Parathyroid adenoma (tissue), 2 donors: ENCODE measurements at regions not wholly inside any gene's neighbourhood (a gene's known extent, or its start where the extent isn't known, plus 50 kb on each side); places are given as distances from the start of the nearest gene placed in this dataset.

Experiments used
- H2AFZ ChIP-seq: fragments of 300-600 bp; sonication (generic); one replicate; pipeline ENCODE4 v1.7.0; 2017; ENCODE audit warnings: antibody characterized with exemption, mild to moderate bottlenecking
- H3K27ac ChIP-seq: fragments of 300-600 bp; sonication (generic); one replicate; pipeline ENCODE4 v1.7.0; 2017
- H3K27me3 ChIP-seq: fragments of 300-600 bp; sonication (generic); one replicate; pipeline ENCODE4 v1.7.0; 2017; ENCODE audit warnings: low read length; ENCODE audit not compliant: control insufficient read depth, insufficient read depth
- H3K36me3 ChIP-seq: fragments of 300-600 bp; sonication (generic); one replicate; pipeline ENCODE4 v1.7.0; 2017; ENCODE audit warnings: low read length; ENCODE audit not compliant: control insufficient read depth, insufficient read depth
- H3K4me1 ChIP-seq: fragments of 300-600 bp; sonication (generic); one replicate; pipeline ENCODE4 v1.7.0; 2017; ENCODE audit warnings: control low read depth
- H3K4me2 ChIP-seq: fragments of 300-600 bp; sonication (generic); one replicate; pipeline ENCODE4 v1.7.0; 2017; ENCODE audit warnings: low read length
- H3K4me3 ChIP-seq: fragments of 300-600 bp; sonication (generic); one replicate; pipeline ENCODE4 v1.7.0; 2017; ENCODE audit warnings: low read depth, low read length
- H3K79me2 ChIP-seq: fragments of 300-600 bp; sonication (generic); one replicate; pipeline ENCODE4 v1.7.0; 2017; ENCODE audit warnings: control low read depth
- H3K9ac ChIP-seq: fragments of 300-600 bp; sonication (generic); one replicate; pipeline ENCODE4 v1.7.0; 2017; ENCODE audit warnings: mild to moderate bottlenecking
- H3K9me3 ChIP-seq: fragments of 300-600 bp; sonication (generic); one replicate; pipeline ENCODE4 v1.7.0; 2017; ENCODE audit warnings: low read length; ENCODE audit not compliant: control insufficient read depth
- TF ChIP-seq, protein P1 (sequence below): fragments of 300-600 bp; sonication (generic); IDR thresholded peaks from one replicate; pipeline ENCODE4 v1.7.0; 2017; ENCODE audit warnings: antibody characterized with exemption, mild to moderate bottlenecking
- donor health status: primary hyperparathyroidism.

DNA sequence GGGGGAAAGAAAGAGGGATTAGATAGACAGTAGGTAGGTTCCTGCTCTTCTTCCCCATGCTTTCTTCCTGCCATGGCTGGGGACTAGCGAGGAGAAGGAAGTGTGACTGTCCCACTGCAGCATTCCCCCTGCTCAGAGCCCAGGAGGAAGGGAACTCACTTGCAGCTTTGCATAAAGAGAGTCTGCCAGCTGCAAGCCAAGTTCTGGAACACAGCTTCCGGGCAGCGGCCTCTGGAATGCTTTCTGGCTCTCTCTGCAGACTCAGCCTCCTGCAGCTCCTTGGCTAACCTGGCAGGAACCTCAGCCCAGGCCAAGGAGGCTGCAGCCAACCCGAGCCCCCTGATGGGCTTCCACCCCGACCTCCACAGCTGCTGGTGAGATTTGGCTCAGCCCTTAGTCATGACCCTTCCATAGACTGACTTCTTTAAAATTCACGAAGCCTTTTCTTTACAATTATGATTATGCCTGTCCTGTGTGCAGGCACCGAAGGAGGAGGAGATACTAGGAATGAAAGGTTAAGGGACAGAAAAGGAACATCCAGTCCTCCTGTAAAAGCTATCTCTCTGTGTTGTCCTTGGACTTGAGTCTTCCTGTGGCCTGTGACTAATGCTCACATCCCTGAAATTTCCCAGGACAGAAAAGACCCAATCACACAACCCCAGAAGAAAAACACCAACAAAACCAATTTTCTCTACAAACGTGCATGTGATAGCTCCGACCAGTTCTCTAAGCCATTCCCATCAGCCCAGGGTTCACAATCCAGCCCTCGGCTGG, 108.2 kb upstream of the OLIG2 start:
- Histone ChIP-seq H2AFZ (no peak overlapping the region), H3K4me1 (no peaks in the 10 kb centered on the region), H3K4me2 (no peak overlapping the region), H3K4me3 (no peak overlapping the region), H3K36me3 (no peaks in the 10 kb centered on the region), H3K9ac (no peak overlapping the region), H3K27ac (no peak overlapping the region), H3K79me2 (no peaks in the 10 kb centered on the region), H3K27me3 (no peaks in the 10 kb centered on the region), H3K9me3 (no peaks in the 10 kb centered on the region)
- TF ChIP-seq, protein P1, sequence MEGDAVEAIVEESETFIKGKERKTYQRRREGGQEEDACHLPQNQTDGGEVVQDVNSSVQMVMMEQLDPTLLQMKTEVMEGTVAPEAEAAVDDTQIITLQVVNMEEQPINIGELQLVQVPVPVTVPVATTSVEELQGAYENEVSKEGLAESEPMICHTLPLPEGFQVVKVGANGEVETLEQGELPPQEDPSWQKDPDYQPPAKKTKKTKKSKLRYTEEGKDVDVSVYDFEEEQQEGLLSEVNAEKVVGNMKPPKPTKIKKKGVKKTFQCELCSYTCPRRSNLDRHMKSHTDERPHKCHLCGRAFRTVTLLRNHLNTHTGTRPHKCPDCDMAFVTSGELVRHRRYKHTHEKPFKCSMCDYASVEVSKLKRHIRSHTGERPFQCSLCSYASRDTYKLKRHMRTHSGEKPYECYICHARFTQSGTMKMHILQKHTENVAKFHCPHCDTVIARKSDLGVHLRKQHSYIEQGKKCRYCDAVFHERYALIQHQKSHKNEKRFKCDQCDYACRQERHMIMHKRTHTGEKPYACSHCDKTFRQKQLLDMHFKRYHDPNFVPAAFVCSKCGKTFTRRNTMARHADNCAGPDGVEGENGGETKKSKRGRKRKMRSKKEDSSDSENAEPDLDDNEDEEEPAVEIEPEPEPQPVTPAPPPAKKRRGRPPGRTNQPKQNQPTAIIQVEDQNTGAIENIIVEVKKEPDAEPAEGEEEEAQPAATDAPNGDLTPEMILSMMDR = no peak

DNA sequence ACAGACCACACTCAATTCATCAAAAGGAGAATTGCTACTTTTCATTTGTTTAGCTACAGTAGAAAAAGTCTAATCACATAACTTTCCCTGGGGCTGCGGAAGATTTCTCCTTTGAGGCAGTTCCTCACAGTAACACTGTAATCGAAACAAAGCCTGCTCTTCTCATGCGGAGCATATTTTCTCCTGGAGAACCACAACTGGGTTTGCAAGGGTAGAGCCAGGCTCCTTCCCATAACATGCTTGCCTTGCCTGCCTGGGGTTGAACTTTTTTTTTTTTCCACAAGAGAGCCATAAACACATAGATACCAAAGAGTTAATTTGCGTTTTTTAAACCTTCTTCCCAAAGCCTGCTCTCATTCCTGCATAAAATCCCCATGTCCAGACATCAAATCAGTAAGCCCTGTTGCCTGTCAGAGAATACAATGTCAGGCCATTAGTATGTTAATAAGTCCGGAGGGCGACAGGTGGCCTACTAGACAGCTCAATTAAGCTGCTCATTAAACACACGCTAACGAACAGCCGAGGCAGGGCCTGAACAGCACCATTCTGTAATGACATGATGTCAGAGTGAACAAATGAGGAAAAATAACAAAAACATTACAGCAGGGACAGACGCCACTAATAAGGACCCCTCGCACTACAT, 107.1 kb upstream of the OLIG2 start:
- H2AFZ ChIP-seq = no peak overlapping the region
- no peaks in the 10 kb centered on the region for H3K36me3 ChIP-seq
- no peaks in the 10 kb centered on the region for H3K4me1 ChIP-seq
- no peak overlapping the region for H3K27ac ChIP-seq
- TF ChIP-seq, protein P1 = no peak
- H3K79me2 ChIP-seq = no peaks in the 10 kb centered on the region
- no peaks in the 10 kb centered on the region for H3K9me3 ChIP-seq
- no peak overlapping the region for H3K9ac ChIP-seq
- no peak overlapping the region for H3K4me3 ChIP-seq
- no peaks in the 10 kb centered on the region for H3K27me3 ChIP-seq
- no peak overlapping the region for H3K4me2 ChIP-seq

DNA sequence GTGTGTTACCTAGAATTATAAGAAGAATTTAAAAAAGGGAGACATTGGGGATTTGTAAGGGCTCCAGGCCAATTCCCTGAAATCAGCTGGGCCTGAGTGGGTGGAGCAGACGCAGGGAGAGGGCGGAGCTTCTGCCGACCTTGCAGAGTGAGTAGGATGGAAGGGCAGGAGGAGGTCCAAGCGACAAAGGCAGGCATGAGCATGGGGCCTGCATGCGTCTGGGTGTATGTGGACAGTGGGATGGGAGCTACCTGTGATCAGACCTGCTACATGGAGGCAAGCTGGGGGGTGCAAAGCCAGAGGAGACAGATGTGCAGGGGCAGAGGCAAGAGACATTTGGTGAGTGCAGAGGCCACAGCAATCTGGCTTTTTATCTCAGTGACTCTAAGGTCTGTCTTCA, 105.3 kb upstream of the OLIG2 start:
- H2AFZ ChIP-seq = no peak overlapping the region
- H3K27me3 ChIP-seq = no peaks in the 10 kb centered on the region
- no peak overlapping the region for H3K4me2 ChIP-seq
- H3K4me3 ChIP-seq = no peak overlapping the region
- no peaks in the 10 kb centered on the region for H3K9me3 ChIP-seq
- H3K4me1 ChIP-seq = no peaks in the 10 kb centered on the region
- no peak overlapping the region for H3K27ac ChIP-seq
- H3K79me2 ChIP-seq = no peaks in the 10 kb centered on the region
- no peaks in the 10 kb centered on the region for H3K36me3 ChIP-seq
- TF ChIP-seq, protein P1 = no peak
- no peak overlapping the region for H3K9ac ChIP-seq

DNA sequence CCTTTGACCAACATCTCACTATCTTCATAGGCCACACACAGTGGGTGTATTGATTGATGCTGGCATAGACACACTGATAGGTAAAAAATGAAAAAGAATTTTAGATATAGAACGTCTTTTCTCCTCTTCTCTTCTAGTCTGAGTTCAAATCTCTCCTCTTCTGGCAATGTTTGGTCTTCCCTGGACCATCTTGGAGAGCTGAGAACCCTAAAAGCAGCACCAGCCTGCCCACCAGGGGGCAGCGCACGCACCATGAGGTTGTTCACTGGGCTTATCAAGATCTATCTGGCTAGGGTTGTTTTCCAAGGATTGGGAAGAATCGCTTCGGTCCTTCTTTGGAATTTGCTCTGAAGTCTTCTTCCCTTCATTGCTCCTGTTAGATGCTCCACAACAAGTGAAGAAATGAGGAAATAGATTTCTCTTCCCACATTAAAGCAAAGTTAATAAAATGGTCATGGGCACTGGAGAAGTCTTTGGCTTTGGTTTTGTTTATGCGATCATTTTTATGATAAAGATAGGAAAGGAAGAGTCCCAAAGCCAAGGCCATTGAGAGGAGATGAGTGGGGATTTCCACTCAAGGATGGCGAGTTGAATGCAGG, 104.0 kb upstream of the OLIG2 start:
- Histone ChIP-seq H2AFZ (no peak overlapping the region), H3K27ac (no peak overlapping the region), H3K4me1 (no peaks in the 10 kb centered on the region), H3K4me2 (no peak overlapping the region), H3K9ac (no peak overlapping the region), H3K79me2 (no peaks in the 10 kb centered on the region), H3K36me3 (no peaks in the 10 kb centered on the region), H3K4me3 (no peak overlapping the region), H3K9me3 (no peaks in the 10 kb centered on the region), H3K27me3 (no peaks in the 10 kb centered on the region)
- TF ChIP-seq, protein P1 = no peak
